PC-9 (cell line): ENCODE measurements at regions not wholly inside any gene's neighbourhood (a gene's known extent, or its start where the extent isn't known, plus 50 kb on each side); places are given as distances from the start of the nearest gene placed in this dataset.

ENCODE experiments used
- EZH2 ChIP-seq: fragments of 200-600 bp; sonication (generic); IDR thresholded peaks from 2 replicates; pipeline ENCODE4 v1.8.0; 2017; ENCODE audit warnings: antibody characterized with exemption, low read depth
- TF ChIP-seq, protein P1 (sequence below): fragments of 200-600 bp; sonication (generic); conservative IDR thresholded peaks from 2 replicates; pipeline ENCODE4 v1.6.1; 2017; ENCODE audit warnings: mixed run types, antibody characterized with exemption, mild to moderate bottlenecking, moderate library complexity

DNA sequence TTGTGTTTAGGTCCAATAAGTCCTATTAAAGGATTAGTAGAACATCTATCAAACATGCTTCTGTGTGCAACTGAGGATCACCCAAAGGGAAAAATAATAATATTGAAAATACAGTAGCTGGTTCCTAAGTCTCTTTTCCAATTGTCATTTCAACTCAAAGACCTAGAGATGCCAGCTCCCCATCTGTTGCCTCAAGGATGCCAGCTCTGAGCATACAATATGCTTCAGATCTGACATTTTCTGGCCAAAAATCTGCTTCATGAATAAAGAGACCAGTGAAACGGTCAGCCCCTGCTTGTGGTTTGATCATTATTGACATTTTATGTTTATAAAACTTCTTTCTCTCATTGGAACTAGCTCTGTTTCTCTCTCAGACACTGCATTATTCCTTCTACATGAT is 72.9 kb downstream of the CCDC185 start:
- TF ChIP-seq, protein P1, sequence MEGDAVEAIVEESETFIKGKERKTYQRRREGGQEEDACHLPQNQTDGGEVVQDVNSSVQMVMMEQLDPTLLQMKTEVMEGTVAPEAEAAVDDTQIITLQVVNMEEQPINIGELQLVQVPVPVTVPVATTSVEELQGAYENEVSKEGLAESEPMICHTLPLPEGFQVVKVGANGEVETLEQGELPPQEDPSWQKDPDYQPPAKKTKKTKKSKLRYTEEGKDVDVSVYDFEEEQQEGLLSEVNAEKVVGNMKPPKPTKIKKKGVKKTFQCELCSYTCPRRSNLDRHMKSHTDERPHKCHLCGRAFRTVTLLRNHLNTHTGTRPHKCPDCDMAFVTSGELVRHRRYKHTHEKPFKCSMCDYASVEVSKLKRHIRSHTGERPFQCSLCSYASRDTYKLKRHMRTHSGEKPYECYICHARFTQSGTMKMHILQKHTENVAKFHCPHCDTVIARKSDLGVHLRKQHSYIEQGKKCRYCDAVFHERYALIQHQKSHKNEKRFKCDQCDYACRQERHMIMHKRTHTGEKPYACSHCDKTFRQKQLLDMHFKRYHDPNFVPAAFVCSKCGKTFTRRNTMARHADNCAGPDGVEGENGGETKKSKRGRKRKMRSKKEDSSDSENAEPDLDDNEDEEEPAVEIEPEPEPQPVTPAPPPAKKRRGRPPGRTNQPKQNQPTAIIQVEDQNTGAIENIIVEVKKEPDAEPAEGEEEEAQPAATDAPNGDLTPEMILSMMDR, result no peak
- TF ChIP-seq EZH2, result no peak
